HCT116 (cell line): ENCODE measurements at regions not wholly inside any gene's neighbourhood (a gene's known extent, or its start where the extent isn't known, plus 50 kb on each side); places are given as distances from the start of the nearest gene placed in this dataset.

Experiments used
- CEBPB ChIP-seq: IDR thresholded peaks from 2 replicates; pipeline ENCODE4 v1.6.1; 2012; ENCODE audit warnings: low read depth
- EZH2 ChIP-seq: fragments of 200-600 bp; sonication (generic); IDR thresholded peaks from 2 replicates; pipeline ENCODE4 v1.6.1; 2017; ENCODE audit warnings: antibody characterized with exemption, mixed run types
- EZH2phosphoT487 ChIP-seq: fragments of 200-600 bp; IDR thresholded peaks from 2 replicates; pipeline ENCODE4 v1.6.1; 2018; ENCODE audit warnings: antibody characterized with exemption, borderline replicate concordance
- JUND ChIP-seq: IDR thresholded peaks from 2 replicates; pipeline ENCODE4 v1.6.1; 2012
- POLR2A ChIP-seq: IDR thresholded peaks from 2 replicates; pipeline ENCODE4 v1.7.0; 2011; ENCODE audit warnings: borderline replicate concordance; ENCODE audit not compliant: insufficient read depth, insufficient read length; ENCODE audit errors: extremely low read depth
- POLR2AphosphoS5 ChIP-seq: IDR thresholded peaks from 2 replicates; pipeline ENCODE4 v1.6.1; 2011; ENCODE audit warnings: mild to moderate bottlenecking, low read depth, low read length, moderate library complexity
- SP1 ChIP-seq: IDR thresholded peaks from 2 replicates; pipeline ENCODE4 v1.6.1; 2012; ENCODE audit warnings: low read depth
- SRF ChIP-seq: IDR thresholded peaks from 2 replicates; pipeline ENCODE4 v1.6.1; 2012; ENCODE audit warnings: low read depth
- YY1 ChIP-seq: IDR thresholded peaks from 2 replicates; pipeline ENCODE4 v1.6.1; 2011; ENCODE audit warnings: low read length, low read depth, moderate library complexity, mild to moderate bottlenecking; ENCODE audit not compliant: insufficient replicate concordance; ENCODE audit errors: extremely low read depth
- TF ChIP-seq, protein P1 (sequence below), 3 experiments: fragments of 200-600 bp in 1 of 3; sonication (generic) in 1 of 3; IDR thresholded peaks in 2 of 3; conservative IDR thresholded peaks in 1 of 3; 2 replicates each; pipeline ENCODE4 v1.5.1; 2012 to 2017; ENCODE audit warnings: low read depth in 2 of 3, low read length in 2 of 3, antibody characterized with exemption in 1 of 3, borderline replicate concordance in 1 of 3, control low read depth in 1 of 3, mild to moderate bottlenecking in 1 of 3, mixed read lengths in 1 of 3, mixed run types in 1 of 3, moderate library complexity in 1 of 3; ENCODE audit not compliant: insufficient read depth in 1 of 3

DNA sequence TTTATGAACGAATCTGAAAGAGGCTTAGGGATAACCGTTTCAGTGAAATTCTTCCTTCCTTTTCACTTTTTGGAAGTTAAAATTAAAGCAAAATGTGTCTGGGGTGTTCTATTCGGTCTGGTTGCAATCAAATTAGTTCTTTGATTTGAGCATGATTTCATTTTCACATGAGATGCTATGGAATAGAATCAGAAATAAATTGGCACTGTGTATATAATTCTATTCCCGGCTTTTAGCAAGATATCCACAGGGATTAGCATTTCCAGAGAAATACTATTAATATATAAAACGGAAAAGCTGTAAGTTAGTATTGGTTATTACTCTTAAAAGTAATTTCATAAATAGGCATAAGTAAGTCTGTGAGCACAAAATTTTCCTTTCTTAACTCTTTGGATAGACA, 1676.8 kb upstream of the PCDH7 start:
- TF ChIP-seq POLR2A (no peak), YY1 (no peak), CEBPB (no peak), EZH2 (no peak), POLR2AphosphoS5 (no peak), EZH2phosphoT487 (no peak), SP1 (no peak), SRF (no peak), JUND (no peak)
- TF ChIP-seq, protein P1, sequence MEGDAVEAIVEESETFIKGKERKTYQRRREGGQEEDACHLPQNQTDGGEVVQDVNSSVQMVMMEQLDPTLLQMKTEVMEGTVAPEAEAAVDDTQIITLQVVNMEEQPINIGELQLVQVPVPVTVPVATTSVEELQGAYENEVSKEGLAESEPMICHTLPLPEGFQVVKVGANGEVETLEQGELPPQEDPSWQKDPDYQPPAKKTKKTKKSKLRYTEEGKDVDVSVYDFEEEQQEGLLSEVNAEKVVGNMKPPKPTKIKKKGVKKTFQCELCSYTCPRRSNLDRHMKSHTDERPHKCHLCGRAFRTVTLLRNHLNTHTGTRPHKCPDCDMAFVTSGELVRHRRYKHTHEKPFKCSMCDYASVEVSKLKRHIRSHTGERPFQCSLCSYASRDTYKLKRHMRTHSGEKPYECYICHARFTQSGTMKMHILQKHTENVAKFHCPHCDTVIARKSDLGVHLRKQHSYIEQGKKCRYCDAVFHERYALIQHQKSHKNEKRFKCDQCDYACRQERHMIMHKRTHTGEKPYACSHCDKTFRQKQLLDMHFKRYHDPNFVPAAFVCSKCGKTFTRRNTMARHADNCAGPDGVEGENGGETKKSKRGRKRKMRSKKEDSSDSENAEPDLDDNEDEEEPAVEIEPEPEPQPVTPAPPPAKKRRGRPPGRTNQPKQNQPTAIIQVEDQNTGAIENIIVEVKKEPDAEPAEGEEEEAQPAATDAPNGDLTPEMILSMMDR (IDR thresholded peaks at IDR 0.05 in 2 of 3, conservative IDR thresholded peaks at IDR 0.05 in 1 of 3; ENCODE audit: borderline replicate concordance in 1 of 3, insufficient read depth in 1 of 3, low read depth in 2 of 3, low read length in 2 of 3): no peak
